ENCODE measurements at regions not wholly inside any gene's neighbourhood (a gene's known extent, or its start where the extent isn't known, plus 50 kb on each side); places are given as distances from the start of the nearest gene placed in this dataset.

- H3K27me3 ChIP-seq (ENCODE audit: control insufficient read depth in 2 of 2, insufficient read depth in 2 of 2, low read length in 2 of 2): no peaks in the 10 kb centered on the region
- ChIA-PET POLR2A (no interaction called here), CTCF (no interaction called here)
- FAIRE-seq: no peak
- H3K4me2 ChIP-seq (ENCODE audit: insufficient read depth, low read length): no peak overlapping the region
- no peaks in the 10 kb centered on the region for H4K20me1 ChIP-seq (replicated peaks; ENCODE audit: control insufficient read depth, extremely low read depth, insufficient read depth, low read length)
- H3K4me3 ChIP-seq (replicated peaks in 1 of 3; ENCODE audit: insufficient read depth in 1 of 3, low read depth in 1 of 3, low read length in 3 of 3): no peak overlapping the region
- intact Hi-C loops (cut with micrococcal nuclease): no loop called here
- H3K79me2 ChIP-seq (ENCODE audit: control insufficient read depth, insufficient read depth, low read length): no peaks in the 10 kb centered on the region
- H3K9me1 ChIP-seq (replicated peaks; ENCODE audit: control insufficient read depth, extremely low read depth, insufficient read depth, low read length): no peaks in the 10 kb centered on the region
- dilution Hi-C loops (cut with MboI; ENCODE audit: extremely low pct_ligation_motif_present, low sequenced_read_pairs): no loop called here
- no peak for TF ChIP-seq JUN (IDR thresholded peaks at IDR 0.05; ENCODE audit: borderline replicate concordance, insufficient read depth, insufficient read length, low read depth)
- TF ChIP-seq CTCF (IDR thresholded peaks at IDR 0.05; ENCODE audit: extremely low read depth in 1 of 2, insufficient read depth in 1 of 2, low read depth in 1 of 2, low read length in 2 of 2): no peak
- TF ChIP-seq EZH2 (IDR thresholded peaks at IDR 0.05; ENCODE audit: borderline replicate concordance, low read depth, low read length, severe bottlenecking): no peak
- TF ChIP-seq FOS (IDR thresholded peaks at IDR 0.05; ENCODE audit: borderline replicate concordance, insufficient read depth, low read length): no peak
- no peak for TF ChIP-seq MYC (IDR thresholded peaks at IDR 0.05; ENCODE audit: low read depth, low read length)
- no peak for DNase-seq (ENCODE audit: low read depth, low spot score)
- no peak overlapping the region for H2AFZ ChIP-seq (ENCODE audit: low read depth, low read length)
- no peaks in the 10 kb centered on the region for H3K9me3 ChIP-seq (replicated peaks; ENCODE audit: control insufficient read depth, insufficient read depth, low read length)
- H3K4me1 ChIP-seq (ENCODE audit: control insufficient read depth, extremely low read depth, insufficient read depth, low read length): no peaks in the 10 kb centered on the region
- H3K27ac ChIP-seq (ENCODE audit: insufficient read depth, low read depth, low read length): no peak overlapping the region
- no peak overlapping the region for H3K9ac ChIP-seq (replicated peaks; ENCODE audit: extremely low read depth, insufficient read depth, low read length)
- no TSS peak for BruUV-seq (replicated peaks)
- H3K36me3 ChIP-seq (ENCODE audit: control insufficient read depth in 2 of 2, extremely low read depth in 1 of 2, insufficient read depth in 2 of 2, low read length in 2 of 2): no peaks in the 10 kb centered on the region
Measured at GRCh38 chr7:82625377-82625776, 181.8 kb upstream of the CACNA2D1 start.

GRCh38 chr7:82624965-82625364, 181.4 kb upstream of the CACNA2D1 start:
- ChIA-PET POLR2A (no interaction called here), CTCF (interaction anchor here (1.4 kb wide), 1 partner anchor 20 kb away, joined by 6 read pairs; no protein-coding TSS in a partner anchor)
- Histone ChIP-seq H3K27ac (ENCODE audit: insufficient read depth, low read depth, low read length) (no peak overlapping the region), H3K9ac (replicated peaks; ENCODE audit: extremely low read depth, insufficient read depth, low read length) (no peak overlapping the region), H3K79me2 (ENCODE audit: control insufficient read depth, insufficient read depth, low read length) (no peaks in the 10 kb centered on the region), H3K4me3 (replicated peaks in 1 of 3; ENCODE audit: insufficient read depth in 1 of 3, low read depth in 1 of 3, low read length in 3 of 3) (no peak overlapping the region), H3K4me2 (ENCODE audit: insufficient read depth, low read length) (no peak overlapping the region), H3K9me1 (replicated peaks; ENCODE audit: control insufficient read depth, extremely low read depth, insufficient read depth, low read length) (no peaks in the 10 kb centered on the region), H3K9me3 (replicated peaks; ENCODE audit: control insufficient read depth, insufficient read depth, low read length) (no peaks in the 10 kb centered on the region), H4K20me1 (replicated peaks; ENCODE audit: control insufficient read depth, extremely low read depth, insufficient read depth, low read length) (no peaks in the 10 kb centered on the region), H3K27me3 (ENCODE audit: control insufficient read depth in 2 of 2, insufficient read depth in 2 of 2, low read length in 2 of 2) (no peaks in the 10 kb centered on the region), H3K36me3 (ENCODE audit: control insufficient read depth in 2 of 2, extremely low read depth in 1 of 2, insufficient read depth in 2 of 2, low read length in 2 of 2) (no peaks in the 10 kb centered on the region), H3K4me1 (ENCODE audit: control insufficient read depth, extremely low read depth, insufficient read depth, low read length) (no peaks in the 10 kb centered on the region), H2AFZ (ENCODE audit: low read depth, low read length) (no peak overlapping the region)
- no TSS peak for BruUV-seq (replicated peaks)
- DNase-seq (ENCODE audit: low read depth, low spot score) (no peak), FAIRE-seq (no peak)
- dilution Hi-C loops (cut with MboI; ENCODE audit: extremely low pct_ligation_motif_present, low sequenced_read_pairs) (no loop called here), intact Hi-C loops (cut with micrococcal nuclease) (no loop called here)
- TF ChIP-seq CTCF (IDR thresholded peaks at IDR 0.05; ENCODE audit: extremely low read depth in 1 of 2, insufficient read depth in 1 of 2, low read depth in 1 of 2, low read length in 2 of 2) (no peak), MYC (IDR thresholded peaks at IDR 0.05; ENCODE audit: low read depth, low read length) (no peak), FOS (IDR thresholded peaks at IDR 0.05; ENCODE audit: borderline replicate concordance, insufficient read depth, low read length) (no peak), POLR2A (IDR thresholded peaks at IDR 0.05; ENCODE audit: low read depth, low read length) (no peak), MAX (IDR thresholded peaks at IDR 0.05; ENCODE audit: insufficient read depth, insufficient read length) (no peak), EZH2 (IDR thresholded peaks at IDR 0.05; ENCODE audit: borderline replicate concordance, low read depth, low read length, severe bottlenecking) (no peak), GATA2 (IDR thresholded peaks at IDR 0.05; ENCODE audit: insufficient read depth, insufficient read length, low read depth, low read length) (no peak), POLR2AphosphoS5 (IDR thresholded peaks at IDR 0.05; ENCODE audit: insufficient read depth, low read depth, low read length) (no peak), JUN (IDR thresholded peaks at IDR 0.05; ENCODE audit: borderline replicate concordance, insufficient read depth, insufficient read length, low read depth) (no peak)
